ENCODE measurements at regions not wholly inside any gene's neighbourhood (a gene's known extent, or its start where the extent isn't known, plus 50 kb on each side); places are given as distances from the start of the nearest gene placed in this dataset.

DNA sequence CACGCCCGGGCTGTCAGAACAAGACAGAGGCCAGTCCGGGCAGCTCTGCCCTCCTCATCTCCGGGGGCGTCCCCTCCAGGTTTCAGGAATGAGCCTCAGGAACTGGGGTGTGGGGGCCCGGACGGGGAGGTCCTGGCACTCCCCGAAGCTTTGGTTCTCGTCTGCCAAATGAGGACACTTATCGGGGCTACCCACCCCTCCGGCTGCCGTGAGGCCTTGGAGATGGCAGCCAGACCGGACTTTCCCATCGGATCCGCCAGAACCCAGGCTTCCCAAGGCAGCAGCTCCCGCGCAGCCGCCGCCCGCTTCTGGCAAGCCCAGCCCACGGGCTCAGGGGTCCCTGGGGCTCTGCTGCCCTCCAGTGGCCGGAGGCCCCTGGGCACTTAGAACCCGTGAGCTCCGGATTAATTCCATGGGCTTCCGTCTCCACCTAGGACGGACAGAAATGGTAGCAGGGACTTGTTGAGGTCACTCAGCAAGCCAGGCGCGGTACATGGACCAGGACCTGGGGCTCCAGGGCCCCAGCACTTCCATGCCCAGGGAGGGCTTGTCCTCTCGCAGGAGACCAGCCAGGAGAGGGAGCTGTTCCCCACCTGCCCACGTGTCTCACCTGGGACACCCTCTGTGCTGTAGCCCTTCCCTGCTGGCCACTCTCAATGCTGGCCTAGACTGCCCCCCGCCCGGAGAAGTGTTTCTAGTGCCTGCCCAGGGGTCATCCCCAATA is 89.4 kb downstream of the LINGO1 start (continued):
- TF ChIP-seq, protein P1, sequence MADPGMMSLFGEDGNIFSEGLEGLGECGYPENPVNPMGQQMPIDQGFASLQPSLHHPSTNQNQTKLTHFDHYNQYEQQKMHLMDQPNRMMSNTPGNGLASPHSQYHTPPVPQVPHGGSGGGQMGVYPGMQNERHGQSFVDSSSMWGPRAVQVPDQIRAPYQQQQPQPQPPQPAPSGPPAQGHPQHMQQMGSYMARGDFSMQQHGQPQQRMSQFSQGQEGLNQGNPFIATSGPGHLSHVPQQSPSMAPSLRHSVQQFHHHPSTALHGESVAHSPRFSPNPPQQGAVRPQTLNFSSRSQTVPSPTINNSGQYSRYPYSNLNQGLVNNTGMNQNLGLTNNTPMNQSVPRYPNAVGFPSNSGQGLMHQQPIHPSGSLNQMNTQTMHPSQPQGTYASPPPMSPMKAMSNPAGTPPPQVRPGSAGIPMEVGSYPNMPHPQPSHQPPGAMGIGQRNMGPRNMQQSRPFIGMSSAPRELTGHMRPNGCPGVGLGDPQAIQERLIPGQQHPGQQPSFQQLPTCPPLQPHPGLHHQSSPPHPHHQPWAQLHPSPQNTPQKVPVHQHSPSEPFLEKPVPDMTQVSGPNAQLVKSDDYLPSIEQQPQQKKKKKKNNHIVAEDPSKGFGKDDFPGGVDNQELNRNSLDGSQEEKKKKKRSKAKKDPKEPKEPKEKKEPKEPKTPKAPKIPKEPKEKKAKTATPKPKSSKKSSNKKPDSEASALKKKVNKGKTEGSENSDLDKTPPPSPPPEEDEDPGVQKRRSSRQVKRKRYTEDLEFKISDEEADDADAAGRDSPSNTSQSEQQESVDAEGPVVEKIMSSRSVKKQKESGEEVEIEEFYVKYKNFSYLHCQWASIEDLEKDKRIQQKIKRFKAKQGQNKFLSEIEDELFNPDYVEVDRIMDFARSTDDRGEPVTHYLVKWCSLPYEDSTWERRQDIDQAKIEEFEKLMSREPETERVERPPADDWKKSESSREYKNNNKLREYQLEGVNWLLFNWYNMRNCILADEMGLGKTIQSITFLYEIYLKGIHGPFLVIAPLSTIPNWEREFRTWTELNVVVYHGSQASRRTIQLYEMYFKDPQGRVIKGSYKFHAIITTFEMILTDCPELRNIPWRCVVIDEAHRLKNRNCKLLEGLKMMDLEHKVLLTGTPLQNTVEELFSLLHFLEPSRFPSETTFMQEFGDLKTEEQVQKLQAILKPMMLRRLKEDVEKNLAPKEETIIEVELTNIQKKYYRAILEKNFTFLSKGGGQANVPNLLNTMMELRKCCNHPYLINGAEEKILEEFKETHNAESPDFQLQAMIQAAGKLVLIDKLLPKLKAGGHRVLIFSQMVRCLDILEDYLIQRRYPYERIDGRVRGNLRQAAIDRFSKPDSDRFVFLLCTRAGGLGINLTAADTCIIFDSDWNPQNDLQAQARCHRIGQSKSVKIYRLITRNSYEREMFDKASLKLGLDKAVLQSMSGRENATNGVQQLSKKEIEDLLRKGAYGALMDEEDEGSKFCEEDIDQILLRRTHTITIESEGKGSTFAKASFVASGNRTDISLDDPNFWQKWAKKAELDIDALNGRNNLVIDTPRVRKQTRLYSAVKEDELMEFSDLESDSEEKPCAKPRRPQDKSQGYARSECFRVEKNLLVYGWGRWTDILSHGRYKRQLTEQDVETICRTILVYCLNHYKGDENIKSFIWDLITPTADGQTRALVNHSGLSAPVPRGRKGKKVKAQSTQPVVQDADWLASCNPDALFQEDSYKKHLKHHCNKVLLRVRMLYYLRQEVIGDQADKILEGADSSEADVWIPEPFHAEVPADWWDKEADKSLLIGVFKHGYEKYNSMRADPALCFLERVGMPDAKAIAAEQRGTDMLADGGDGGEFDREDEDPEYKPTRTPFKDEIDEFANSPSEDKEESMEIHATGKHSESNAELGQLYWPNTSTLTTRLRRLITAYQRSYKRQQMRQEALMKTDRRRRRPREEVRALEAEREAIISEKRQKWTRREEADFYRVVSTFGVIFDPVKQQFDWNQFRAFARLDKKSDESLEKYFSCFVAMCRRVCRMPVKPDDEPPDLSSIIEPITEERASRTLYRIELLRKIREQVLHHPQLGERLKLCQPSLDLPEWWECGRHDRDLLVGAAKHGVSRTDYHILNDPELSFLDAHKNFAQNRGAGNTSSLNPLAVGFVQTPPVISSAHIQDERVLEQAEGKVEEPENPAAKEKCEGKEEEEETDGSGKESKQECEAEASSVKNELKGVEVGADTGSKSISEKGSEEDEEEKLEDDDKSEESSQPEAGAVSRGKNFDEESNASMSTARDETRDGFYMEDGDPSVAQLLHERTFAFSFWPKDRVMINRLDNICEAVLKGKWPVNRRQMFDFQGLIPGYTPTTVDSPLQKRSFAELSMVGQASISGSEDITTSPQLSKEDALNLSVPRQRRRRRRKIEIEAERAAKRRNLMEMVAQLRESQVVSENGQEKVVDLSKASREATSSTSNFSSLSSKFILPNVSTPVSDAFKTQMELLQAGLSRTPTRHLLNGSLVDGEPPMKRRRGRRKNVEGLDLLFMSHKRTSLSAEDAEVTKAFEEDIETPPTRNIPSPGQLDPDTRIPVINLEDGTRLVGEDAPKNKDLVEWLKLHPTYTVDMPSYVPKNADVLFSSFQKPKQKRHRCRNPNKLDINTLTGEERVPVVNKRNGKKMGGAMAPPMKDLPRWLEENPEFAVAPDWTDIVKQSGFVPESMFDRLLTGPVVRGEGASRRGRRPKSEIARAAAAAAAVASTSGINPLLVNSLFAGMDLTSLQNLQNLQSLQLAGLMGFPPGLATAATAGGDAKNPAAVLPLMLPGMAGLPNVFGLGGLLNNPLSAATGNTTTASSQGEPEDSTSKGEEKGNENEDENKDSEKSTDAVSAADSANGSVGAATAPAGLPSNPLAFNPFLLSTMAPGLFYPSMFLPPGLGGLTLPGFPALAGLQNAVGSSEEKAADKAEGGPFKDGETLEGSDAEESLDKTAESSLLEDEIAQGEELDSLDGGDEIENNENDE (IDR thresholded peaks at IDR 0.05; ENCODE audit: low read depth, low read length) = no peak
- TF ChIP-seq CSDE1 (IDR thresholded peaks at IDR 0.05) (no peak), TCFL5 (CRISPR knock-in tag; conservative IDR thresholded peaks at IDR 0.05) (no peak), BMI1 (IDR thresholded peaks at IDR 0.05; ENCODE audit: low read length) (no peak), RAD51 (IDR thresholded peaks at IDR 0.05; ENCODE audit: borderline replicate concordance, low read depth) (peak; percentile 12; the same call in 1 of the 2 replicates), NCOR1 (IDR thresholded peaks at IDR 0.05) (no peak), TRIM24 (IDR thresholded peaks at IDR 0.05) (no peak), L3MBTL2 (IDR thresholded peaks at IDR 0.05) (no peak; the same call in 1 of the 2 replicates)
- TF ChIP-seq, protein P2, sequence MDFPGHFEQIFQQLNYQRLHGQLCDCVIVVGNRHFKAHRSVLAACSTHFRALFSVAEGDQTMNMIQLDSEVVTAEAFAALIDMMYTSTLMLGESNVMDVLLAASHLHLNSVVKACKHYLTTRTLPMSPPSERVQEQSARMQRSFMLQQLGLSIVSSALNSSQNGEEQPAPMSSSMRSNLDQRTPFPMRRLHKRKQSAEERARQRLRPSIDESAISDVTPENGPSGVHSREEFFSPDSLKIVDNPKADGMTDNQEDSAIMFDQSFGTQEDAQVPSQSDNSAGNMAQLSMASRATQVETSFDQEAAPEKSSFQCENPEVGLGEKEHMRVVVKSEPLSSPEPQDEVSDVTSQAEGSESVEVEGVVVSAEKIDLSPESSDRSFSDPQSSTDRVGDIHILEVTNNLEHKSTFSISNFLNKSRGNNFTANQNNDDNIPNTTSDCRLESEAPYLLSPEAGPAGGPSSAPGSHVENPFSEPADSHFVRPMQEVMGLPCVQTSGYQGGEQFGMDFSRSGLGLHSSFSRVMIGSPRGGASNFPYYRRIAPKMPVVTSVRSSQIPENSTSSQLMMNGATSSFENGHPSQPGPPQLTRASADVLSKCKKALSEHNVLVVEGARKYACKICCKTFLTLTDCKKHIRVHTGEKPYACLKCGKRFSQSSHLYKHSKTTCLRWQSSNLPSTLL (IDR thresholded peaks at IDR 0.05) = no peak
- TF ChIP-seq, protein P3, sequence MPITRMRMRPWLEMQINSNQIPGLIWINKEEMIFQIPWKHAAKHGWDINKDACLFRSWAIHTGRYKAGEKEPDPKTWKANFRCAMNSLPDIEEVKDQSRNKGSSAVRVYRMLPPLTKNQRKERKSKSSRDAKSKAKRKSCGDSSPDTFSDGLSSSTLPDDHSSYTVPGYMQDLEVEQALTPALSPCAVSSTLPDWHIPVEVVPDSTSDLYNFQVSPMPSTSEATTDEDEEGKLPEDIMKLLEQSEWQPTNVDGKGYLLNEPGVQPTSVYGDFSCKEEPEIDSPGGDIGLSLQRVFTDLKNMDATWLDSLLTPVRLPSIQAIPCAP (CRISPR knock-in tag; IDR thresholded peaks at IDR 0.05; ENCODE audit: borderline replicate concordance) = no peak
- TF ChIP-seq, protein P4, sequence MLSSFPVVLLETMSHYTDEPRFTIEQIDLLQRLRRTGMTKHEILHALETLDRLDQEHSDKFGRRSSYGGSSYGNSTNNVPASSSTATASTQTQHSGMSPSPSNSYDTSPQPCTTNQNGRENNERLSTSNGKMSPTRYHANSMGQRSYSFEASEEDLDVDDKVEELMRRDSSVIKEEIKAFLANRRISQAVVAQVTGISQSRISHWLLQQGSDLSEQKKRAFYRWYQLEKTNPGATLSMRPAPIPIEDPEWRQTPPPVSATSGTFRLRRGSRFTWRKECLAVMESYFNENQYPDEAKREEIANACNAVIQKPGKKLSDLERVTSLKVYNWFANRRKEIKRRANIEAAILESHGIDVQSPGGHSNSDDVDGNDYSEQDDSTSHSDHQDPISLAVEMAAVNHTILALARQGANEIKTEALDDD (IDR thresholded peaks at IDR 0.05) = no peak

All from K562 (cell line).